ENCODE measurements at regions not wholly inside any gene's neighbourhood (a gene's known extent, or its start where the extent isn't known, plus 50 kb on each side); places are given as distances from the start of the nearest gene placed in this dataset.

DNA sequence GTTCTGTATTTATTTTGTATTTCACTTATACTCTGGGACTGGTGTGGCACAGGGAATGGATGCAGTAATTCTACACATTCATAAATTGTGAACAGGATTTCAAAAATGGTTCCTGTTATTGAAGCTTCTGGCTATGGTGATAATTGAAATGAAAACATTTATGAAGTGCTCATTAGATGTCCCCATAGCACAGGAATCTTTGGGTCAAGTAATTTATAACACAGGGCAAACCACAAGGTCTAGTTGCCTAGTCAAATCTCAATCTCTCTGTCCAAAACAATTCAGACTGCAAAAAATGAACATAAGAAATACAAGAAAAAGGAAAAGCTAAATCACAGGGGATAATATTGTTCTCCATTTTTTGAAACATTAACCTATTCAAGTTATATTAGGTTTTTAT, 117.5 kb upstream of the PTPRG start:
- Histone ChIP-seq H2AFZ (ENCODE audit: low read length) (no peak overlapping the region), H3K4me1 (ENCODE audit: insufficient read depth, low read length, severe bottlenecking) (no peaks in the 10 kb centered on the region), H3K27me3 (ENCODE audit: insufficient read depth, low read length) (no peaks in the 10 kb centered on the region), H3K9me3 (ENCODE audit: low read length) (no peaks in the 10 kb centered on the region), H3K9ac (ENCODE audit: low read length) (no peak overlapping the region), H3K4me2 (ENCODE audit: low read length) (no peak overlapping the region), H4K20me1 (ENCODE audit: insufficient read depth, low read length) (no peaks in the 10 kb centered on the region), H3K79me2 (ENCODE audit: insufficient read depth, low read length) (no peaks in the 10 kb centered on the region), H3K36me3 (ENCODE audit: insufficient read depth, low read length) (no peaks in the 10 kb centered on the region), H3K27ac (ENCODE audit: low read depth, low read length, poor library complexity, severe bottlenecking) (no peak overlapping the region), H3K4me3 (ENCODE audit: low read depth, low read length, poor library complexity, severe bottlenecking) (no peak overlapping the region), H3F3A (ENCODE audit: insufficient read depth, low read length) (no peaks in the 10 kb centered on the region), H3K9me2 (ENCODE audit: low read depth, low read length) (no peaks in the 10 kb centered on the region)
- TF ChIP-seq CTCF (IDR thresholded peaks at IDR 0.05; ENCODE audit: low read length) = no peak
- no peak for TF ChIP-seq EZH2 (IDR thresholded peaks at IDR 0.05; ENCODE audit: borderline replicate concordance, low read length)

GRCh38 chr3:61444782-61445181, 116.6 kb upstream of the PTPRG start:
- no peaks in the 10 kb centered on the region for H3K4me1 ChIP-seq (ENCODE audit: insufficient read depth, low read length, severe bottlenecking)
- no peak overlapping the region for H3K4me3 ChIP-seq (ENCODE audit: low read depth, low read length, poor library complexity, severe bottlenecking)
- no peaks in the 10 kb centered on the region for H3K79me2 ChIP-seq (ENCODE audit: insufficient read depth, low read length)
- H3K9me3 ChIP-seq (ENCODE audit: low read length) = no peaks in the 10 kb centered on the region
- no peaks in the 10 kb centered on the region for H4K20me1 ChIP-seq (ENCODE audit: insufficient read depth, low read length)
- H3K4me2 ChIP-seq (ENCODE audit: low read length) = no peak overlapping the region
- no peaks in the 10 kb centered on the region for H3F3A ChIP-seq (ENCODE audit: insufficient read depth, low read length)
- H3K36me3 ChIP-seq (ENCODE audit: insufficient read depth, low read length) = no peaks in the 10 kb centered on the region
- no peak overlapping the region for H3K27ac ChIP-seq (ENCODE audit: low read depth, low read length, poor library complexity, severe bottlenecking)
- TF ChIP-seq CTCF (IDR thresholded peaks at IDR 0.05; ENCODE audit: low read length) (no peak), EZH2 (IDR thresholded peaks at IDR 0.05; ENCODE audit: borderline replicate concordance, low read length) (no peak)
- H3K9ac ChIP-seq (ENCODE audit: low read length) = no peak overlapping the region
- H3K27me3 ChIP-seq (ENCODE audit: insufficient read depth, low read length) = no peaks in the 10 kb centered on the region
- no peaks in the 10 kb centered on the region for H3K9me2 ChIP-seq (ENCODE audit: low read depth, low read length)
- H2AFZ ChIP-seq (ENCODE audit: low read length) = no peak overlapping the region

- Histone ChIP-seq H3K9ac (ENCODE audit: low read length) (no peak overlapping the region), H3K27ac (ENCODE audit: low read depth, low read length, poor library complexity, severe bottlenecking) (no peak overlapping the region), H3K9me3 (ENCODE audit: low read length) (no peaks in the 10 kb centered on the region), H3K79me2 (ENCODE audit: insufficient read depth, low read length) (no peaks in the 10 kb centered on the region), H4K20me1 (ENCODE audit: insufficient read depth, low read length) (no peaks in the 10 kb centered on the region), H3K27me3 (ENCODE audit: insufficient read depth, low read length) (no peaks in the 10 kb centered on the region), H3K36me3 (ENCODE audit: insufficient read depth, low read length) (no peaks in the 10 kb centered on the region), H3K4me3 (ENCODE audit: low read depth, low read length, poor library complexity, severe bottlenecking) (no peak overlapping the region), H3K9me2 (ENCODE audit: low read depth, low read length) (no peaks in the 10 kb centered on the region), H2AFZ (ENCODE audit: low read length) (no peak overlapping the region), H3F3A (ENCODE audit: insufficient read depth, low read length) (no peaks in the 10 kb centered on the region), H3K4me1 (ENCODE audit: insufficient read depth, low read length, severe bottlenecking) (no peaks in the 10 kb centered on the region), H3K4me2 (ENCODE audit: low read length) (no peak overlapping the region)
- TF ChIP-seq EZH2 (IDR thresholded peaks at IDR 0.05; ENCODE audit: borderline replicate concordance, low read length) (no peak), CTCF (IDR thresholded peaks at IDR 0.05; ENCODE audit: low read length) (no peak)
Measured at GRCh38 chr3:61445924-61446323, 115.4 kb upstream of the PTPRG start.

Measured in OCI-LY1 (cell line).